ENCODE measurements at regions not wholly inside any gene's neighbourhood (a gene's known extent, or its start where the extent isn't known, plus 50 kb on each side); places are given as distances from the start of the nearest gene placed in this dataset.
A peak's percentile ranks its signal among the peaks of the same experiment; 100 is the strongest.

DNA sequence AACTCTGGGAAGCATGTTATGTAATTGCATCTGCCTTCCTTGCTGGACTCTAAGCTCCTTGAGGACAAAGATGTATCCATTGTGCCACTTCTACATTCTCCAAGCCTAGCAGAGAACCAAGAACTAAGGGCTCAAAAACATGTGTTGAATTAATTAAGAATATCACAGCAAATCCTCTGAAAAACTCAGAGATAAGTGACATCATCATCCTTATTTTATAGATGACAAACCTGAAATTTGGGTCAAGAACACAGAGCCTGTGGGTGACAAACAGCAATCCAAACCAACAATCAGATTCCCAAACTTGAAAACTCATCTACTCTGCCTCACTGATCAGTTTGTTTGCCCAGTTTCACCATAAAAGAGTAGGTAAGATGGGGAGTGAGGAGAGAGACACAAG, 503.6 kb upstream of the LRRN3 start:
- DNase-seq: no peak

DNA sequence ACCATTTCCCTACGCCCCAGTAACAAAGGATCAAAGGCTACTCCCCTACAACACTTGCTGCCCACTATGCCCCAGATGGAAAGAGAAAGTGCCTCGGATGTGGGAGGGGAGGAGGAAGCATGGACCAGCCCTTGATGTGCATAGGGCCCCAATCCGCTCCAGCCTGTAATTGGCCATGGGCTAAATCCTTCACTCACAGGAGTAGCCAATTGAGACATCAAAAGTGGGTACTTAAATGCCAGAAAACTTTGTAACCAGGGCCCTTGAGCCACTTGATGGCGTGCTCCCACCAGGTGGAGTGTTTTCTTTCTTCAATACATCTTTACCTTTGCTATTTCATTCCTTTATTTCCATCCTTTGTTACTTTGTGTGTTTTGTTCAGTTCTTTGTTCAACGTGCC, 500.5 kb upstream of the LRRN3 start:
- DNase-seq: no peak

DNA sequence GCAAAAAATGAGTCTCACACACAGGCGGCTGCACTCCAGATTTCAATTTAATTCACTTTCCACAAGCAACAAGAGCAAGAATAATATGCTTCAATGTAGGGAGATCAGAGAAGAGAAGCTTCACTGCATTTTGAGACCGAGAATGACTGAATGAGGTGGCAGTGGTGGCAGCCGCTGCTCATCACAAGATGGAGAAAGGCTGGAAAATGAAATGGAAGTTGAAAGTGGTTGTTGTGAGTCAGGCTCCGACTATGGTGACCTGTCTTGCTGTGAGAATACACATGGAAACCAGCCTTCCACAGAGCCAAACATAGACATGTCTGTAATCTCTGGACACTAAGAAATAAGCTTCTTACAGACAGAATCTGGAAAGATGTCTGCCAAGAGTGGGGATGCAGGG, 499.6 kb upstream of the LRRN3 start:
- DNase-seq: peak; percentile 7

DNA sequence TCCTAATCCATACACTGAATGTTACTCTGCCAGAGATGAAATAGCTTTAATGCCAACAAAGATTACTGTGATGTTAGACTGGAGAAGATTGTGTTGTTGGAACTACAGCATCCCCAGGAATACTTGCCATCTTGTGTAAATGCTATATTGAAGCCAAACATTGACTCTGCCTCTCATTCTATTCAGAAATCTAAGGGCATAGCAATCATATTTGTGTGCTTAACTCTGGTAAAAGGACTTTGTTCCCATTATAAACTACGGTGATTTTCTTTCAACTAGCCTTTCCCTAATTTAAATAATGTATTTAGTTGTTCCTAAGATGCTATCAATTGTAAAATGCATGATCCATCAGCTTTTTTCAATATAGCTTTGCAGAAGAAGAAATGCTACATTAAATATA, 498.4 kb upstream of the LRRN3 start:
- no peak for DNase-seq

DNA sequence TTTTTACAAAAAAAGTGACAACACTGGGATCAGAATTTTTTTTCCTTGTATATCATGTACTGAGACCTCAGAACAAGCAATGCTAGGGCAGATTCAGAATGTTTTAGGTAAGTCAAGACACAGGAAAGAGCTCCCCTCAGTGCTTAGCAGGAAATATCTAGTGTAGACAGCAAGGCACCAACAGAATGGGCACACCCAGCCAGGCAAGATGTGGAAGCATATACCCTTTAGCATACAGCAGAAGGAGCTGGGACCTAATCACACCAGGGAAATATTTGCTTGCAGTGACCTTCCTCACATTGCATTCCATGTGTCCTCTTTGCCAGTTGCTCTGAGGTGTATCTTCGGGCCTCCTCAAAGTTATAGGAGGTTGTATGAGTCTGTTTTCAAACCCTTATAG, 497.6 kb upstream of the LRRN3 start:
- DNase-seq: no peak

DNA sequence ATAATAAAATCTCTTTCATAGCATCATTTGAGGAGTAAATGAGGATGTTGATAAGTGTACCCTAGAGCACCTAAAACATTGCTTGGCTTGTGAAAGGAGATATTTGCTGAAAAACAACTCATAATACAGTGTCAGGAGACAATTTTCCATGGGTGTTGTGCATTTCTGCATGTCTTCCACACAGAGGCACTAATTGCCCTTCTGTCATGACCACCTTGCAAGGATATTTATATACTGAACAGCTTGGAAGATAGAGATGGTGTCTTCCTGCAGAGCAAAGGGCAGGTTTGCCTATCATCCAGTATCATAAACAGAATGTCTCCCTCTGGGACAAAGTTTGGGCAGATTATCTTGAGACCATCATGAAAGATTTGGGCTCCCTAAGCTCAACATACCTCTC, 495.2 kb upstream of the LRRN3 start:
- DNase-seq: no peak

DNA sequence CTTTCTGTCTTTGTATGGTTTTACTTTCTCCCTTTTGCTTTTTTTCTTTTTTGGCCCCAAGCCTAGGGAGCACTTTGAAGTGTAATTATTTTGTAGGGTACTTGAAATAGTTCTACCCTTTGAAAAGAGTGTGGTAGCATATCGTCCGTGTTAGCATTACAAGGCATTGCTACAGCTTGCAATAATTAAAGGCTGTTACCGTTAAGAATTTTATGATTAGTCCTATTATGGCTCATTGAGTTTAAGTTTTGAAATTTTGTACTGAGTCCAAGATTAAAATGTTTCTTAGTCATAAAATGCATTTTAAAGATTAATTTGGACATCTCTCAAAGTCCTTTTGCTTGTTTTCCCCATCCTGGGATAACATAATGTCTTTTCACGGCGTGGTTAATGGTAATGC, 490.0 kb upstream of the LRRN3 start:
- DNase-seq: peak; percentile 28

DNA sequence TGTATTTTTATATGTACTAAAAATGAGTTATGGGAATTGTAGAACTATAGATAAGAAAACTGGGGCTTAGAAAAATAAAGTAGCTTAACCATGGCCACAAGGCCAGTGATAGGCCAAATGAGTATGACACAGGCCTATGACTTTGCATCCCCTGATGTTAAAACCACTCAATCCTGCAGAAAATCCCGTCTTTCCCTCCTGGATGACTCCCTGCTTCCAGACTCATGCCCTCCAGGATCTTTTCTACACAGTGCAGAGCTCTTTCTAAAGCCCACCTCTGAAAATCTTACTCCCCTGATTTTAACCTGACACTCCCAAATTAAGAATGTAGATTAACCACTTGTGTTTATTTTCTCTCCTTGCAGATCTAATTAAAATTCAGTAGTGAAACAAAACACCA, 489.2 kb upstream of the LRRN3 start:
- no peak for DNase-seq

DNA sequence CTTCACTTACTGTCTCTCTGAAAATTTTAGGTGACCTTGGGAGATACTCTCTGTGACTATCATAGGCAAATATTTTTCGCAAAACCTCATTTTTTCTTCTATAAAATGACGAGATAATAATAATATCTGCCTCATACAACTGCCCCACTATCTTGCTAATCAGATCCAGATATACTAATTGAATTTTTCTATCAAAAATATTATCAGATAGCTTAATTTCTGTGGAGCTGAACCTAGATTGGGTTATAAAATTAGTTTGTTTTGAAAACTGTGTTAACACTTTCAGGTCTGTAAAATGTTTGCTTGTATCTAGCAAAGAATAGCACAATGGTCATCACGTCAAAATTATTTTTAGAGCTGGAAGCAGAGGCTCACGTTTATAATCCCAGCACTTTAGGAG, 486.7 kb upstream of the LRRN3 start:
- DNase-seq: no peak

DNA sequence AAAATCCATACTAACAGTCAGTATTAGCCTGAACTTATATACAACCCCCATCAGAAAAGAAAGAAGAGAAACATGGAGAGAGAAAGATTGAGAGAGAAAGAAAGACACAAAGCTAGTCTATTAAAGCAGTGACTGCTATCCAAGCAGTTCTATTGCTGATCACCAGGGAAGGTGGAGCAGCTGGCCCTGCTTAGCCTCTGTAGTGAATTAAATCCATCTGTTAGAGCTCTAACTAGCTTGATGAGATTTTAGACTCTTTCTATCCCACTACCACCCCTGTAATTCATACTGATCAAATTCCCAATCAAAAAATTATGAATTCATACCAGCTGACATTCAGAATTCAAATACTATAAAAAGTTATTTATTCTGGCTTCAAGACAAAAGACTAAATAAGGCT, 486.0 kb upstream of the LRRN3 start:
- peak; percentile 16 for DNase-seq

DNA sequence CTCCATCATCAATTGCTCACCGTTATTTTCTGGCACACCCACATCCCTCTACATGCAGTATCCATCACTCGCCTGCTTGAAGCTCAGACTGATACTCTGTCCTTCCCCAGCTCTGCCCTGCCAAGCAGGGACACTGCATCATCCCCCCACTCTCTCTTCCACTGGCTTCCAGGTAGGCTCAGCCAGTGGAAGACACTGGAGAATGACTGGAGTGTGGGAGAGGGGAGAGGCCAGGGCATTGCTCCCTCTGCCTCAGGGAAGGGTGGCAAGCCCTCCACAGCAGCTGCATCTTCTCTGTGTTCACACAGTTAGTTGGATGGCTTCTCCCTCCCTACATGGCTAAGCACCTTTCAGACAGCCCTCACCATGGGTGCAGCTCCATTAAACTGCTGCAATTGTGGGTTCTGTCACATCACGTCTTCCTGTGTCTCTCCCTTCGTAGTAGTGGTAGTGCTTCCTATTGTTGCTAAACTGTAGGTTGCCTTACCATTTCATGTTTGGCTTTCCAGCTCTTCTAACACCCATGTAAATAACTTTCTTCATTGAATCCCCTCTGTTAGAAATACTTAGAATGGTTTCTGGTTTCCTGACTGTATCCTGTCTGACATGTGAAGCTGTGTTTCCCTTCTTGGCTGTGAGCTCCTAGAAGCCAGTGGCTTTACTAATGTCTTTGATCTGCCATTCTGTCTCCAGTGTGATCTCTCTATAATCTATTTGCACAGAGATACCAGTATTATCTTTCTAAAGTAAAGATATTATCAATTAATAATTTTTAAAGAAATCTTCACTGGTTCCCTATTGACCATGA, 483.7 kb upstream of the LRRN3 start:
- DNase-seq: no peak

DNA sequence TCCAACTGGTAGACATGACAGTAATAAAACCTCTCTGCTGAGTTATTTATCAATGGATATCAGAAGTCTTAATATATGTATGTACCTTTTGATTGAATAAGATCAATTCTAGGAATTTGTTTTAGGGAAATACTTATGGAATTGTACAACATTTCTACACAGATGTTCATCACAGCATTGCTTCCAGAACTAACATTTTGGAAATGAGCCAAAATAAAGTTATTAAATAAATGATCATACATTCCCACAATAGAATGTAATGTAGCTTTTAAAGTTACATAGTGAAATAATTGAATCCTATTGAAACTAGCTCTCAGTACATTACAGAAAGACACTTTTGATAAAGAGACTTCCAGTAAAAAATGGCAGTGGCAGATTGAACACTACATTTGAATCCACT, 481.6 kb upstream of the LRRN3 start:
- DNase-seq: no peak

DNA sequence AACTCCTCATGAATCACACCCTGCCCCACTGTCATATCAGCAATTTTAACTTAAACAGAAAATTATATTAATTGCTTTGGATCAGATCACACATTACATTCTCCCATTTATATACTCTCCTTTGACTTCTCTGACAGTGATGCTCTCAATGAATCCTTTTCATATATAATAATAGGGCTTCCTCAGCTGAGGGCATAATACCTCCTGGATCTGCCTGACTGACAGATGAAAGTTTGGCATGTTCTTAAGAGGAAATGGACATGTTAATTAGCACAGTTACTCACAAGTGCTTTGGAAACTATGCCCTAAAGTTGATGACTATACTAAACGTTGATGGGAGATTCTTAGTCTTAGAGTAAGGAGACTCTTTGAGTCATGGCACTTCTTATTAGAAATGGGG, 478.2 kb upstream of the LRRN3 start:
- no peak for DNase-seq
